Keratinocyte (primary cell): ENCODE measurements at regions not wholly inside any gene's neighbourhood (a gene's known extent, or its start where the extent isn't known, plus 50 kb on each side); places are given as distances from the start of the nearest gene placed in this dataset.

Experiments
- CTCF ChIP-seq, 3 experiments: IDR thresholded peaks in 1 of 3; conservative IDR thresholded peaks in 1 of 3; optimal IDR thresholded peaks in 1 of 3; 2 replicates in 2 of 3; 3 replicates in 1 of 3; pipeline versions ENCODE3 to v1.5.1; 2011; ENCODE audit warnings: low read length in 3 of 3, mild to moderate bottlenecking in 3 of 3, moderate library complexity in 2 of 3, control low read depth in 1 of 3, inconsistent platforms in 1 of 3; ENCODE audit not compliant: insufficient read depth in 2 of 3; ENCODE audit errors: extremely low read depth in 1 of 3
- EZH2 ChIP-seq: IDR thresholded peaks from one replicate; pipeline ENCODE4 v1.6.1; 2012; ENCODE audit warnings: inconsistent platforms, mild to moderate bottlenecking, low read length, moderate library complexity

GRCh38 chr1:4127592-4128140 lies 227.6 kb upstream of the C1orf174 start:
- TF ChIP-seq CTCF (optimal IDR thresholded peaks at IDR 0.05 in 1 of 3, IDR thresholded peaks at IDR 0.05 in 1 of 3, conservative IDR thresholded peaks at IDR 0.05 in 1 of 3; ENCODE audit: extremely low read depth in 1 of 3, insufficient read depth in 2 of 3, low read length in 3 of 3) (no peak), EZH2 (no peak)
